GM18498 (cell line): ENCODE measurements at regions not wholly inside any gene's neighbourhood (a gene's known extent, or its start where the extent isn't known, plus 50 kb on each side); places are given as distances from the start of the nearest gene placed in this dataset.

ENCODE experiments used
- ATAC-seq: cut with Tn5 transposase; IDR thresholded peaks from one replicate; pipeline ENCODE4 v1.9.1; 2021; ENCODE audit warnings: mild to moderate bottlenecking, moderate library complexity; ENCODE audit not compliant: unreplicated experiment

- ATAC-seq: no peak
Measured at GRCh38 chr18:45556222-45556621, 59.1 kb upstream of the SLC14A2 start.

DNA sequence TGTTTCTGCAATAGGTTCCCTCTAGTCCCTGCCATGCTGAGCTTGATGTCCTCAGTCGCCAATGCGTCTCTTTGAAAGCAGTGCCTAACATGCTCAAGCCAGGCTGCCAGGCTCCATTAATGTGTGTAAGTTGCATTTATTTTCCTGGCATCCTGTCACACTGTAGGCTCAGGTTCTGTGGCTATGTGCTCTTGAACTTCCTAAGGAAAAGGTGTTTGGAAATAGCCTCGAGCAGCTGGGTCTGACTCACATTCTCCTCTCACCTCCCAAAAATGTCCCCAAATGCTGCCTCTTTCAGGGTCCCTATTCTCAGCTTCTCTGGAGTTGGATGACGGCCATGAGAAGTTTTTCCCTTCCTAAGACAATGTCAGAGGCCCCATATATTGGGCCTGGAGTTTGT is 58.0 kb upstream of the SLC14A2 start:
- no peak for ATAC-seq

DNA sequence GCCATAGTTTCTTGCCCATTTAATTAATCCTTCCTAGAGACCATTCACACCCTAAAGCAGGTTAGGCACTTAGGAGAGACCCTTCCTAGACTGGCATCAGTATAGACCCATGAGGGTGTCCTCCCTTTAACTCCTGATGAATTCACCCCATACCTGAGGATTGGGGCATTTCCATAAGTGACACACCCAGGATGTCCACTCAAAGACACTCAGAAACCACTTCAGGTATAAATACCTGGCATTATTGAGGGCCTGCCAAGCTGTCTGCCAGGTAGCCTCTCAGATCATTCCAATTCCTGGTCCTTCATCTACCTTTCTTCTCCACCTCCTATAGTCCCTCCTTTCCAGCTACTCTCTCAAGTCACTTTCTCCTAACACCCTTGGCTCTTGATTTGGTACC is 57.5 kb upstream of the SLC14A2 start:
- no peak for ATAC-seq

DNA sequence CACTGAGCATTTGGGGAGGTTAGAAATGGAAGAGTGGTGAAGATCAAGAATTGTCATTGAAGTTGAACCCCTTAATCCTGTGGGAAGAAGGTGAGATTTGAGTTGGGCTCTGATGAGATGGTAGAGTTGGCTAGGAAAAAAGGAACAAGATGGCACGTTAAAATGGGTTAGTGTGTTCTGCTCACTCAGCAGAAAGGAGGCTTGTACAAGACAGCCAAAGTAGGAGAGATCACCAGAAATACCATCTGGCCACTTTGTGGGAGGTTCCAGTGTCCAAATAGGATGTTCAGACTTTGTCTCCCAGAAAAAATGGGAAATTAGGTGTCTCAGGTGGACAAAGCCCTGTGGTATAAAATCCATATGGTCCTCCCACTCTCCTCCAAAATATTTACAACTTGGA is 56.0 kb upstream of the SLC14A2 start:
- ATAC-seq: no peak

- ATAC-seq: no peak
Measured at GRCh38 chr18:45560870-45561269, 54.4 kb upstream of the SLC14A2 start.

- no peak for ATAC-seq
Measured at GRCh38 chr18:45562567-45563479, 52.5 kb upstream of the SLC14A2 start.

GRCh38 chr18:45565280-45565970 is 49.9 kb upstream of the SLC14A2 start:
- no peak for ATAC-seq
